Fibroblast of lung (primary cell): ENCODE measurements at regions not wholly inside any gene's neighbourhood (a gene's known extent, or its start where the extent isn't known, plus 50 kb on each side); places are given as distances from the start of the nearest gene placed in this dataset.

Source experiments
- EZH2 ChIP-seq: IDR thresholded peaks from 2 replicates; pipeline ENCODE4 v1.5.1; 2012; ENCODE audit warnings: low read length, control low read depth, mild to moderate bottlenecking; ENCODE audit errors: missing control alignments
- TF ChIP-seq, protein P1 (sequence below), 2 donors: IDR thresholded peaks in 1 of 2; conservative IDR thresholded peaks in 1 of 2; 1 replicate in 1 of 2; 2 replicates in 1 of 2; pipeline ENCODE4 v1.5.1; 2011 to 2012; ENCODE audit warnings: low read length in 2 of 2, control low read depth in 1 of 2, inconsistent platforms in 1 of 2, low read depth in 1 of 2, mild to moderate bottlenecking in 1 of 2

DNA sequence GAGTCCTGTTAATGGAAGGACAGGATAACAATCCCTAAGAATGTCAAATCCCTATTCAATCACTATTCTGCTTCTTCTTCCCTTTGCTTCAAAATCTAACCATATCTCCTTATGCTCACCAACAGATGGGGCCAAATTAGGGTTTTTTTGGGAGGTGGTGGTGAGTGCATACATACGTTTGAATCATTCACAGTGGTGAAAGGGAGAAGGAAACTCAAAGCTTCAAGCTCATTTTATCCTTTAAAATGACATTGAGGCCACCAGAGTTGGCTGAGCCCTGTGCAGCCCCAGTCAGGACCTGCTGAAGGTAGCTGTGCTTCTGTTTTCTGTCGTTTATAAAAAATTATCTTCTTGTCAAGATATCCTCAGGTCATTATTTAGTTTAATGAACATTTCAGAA is 607.5 kb upstream of the AGTR1 start:
- TF ChIP-seq, protein P1, sequence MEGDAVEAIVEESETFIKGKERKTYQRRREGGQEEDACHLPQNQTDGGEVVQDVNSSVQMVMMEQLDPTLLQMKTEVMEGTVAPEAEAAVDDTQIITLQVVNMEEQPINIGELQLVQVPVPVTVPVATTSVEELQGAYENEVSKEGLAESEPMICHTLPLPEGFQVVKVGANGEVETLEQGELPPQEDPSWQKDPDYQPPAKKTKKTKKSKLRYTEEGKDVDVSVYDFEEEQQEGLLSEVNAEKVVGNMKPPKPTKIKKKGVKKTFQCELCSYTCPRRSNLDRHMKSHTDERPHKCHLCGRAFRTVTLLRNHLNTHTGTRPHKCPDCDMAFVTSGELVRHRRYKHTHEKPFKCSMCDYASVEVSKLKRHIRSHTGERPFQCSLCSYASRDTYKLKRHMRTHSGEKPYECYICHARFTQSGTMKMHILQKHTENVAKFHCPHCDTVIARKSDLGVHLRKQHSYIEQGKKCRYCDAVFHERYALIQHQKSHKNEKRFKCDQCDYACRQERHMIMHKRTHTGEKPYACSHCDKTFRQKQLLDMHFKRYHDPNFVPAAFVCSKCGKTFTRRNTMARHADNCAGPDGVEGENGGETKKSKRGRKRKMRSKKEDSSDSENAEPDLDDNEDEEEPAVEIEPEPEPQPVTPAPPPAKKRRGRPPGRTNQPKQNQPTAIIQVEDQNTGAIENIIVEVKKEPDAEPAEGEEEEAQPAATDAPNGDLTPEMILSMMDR (conservative IDR thresholded peaks at IDR 0.05 in 1 of 2, IDR thresholded peaks at IDR 0.05 in 1 of 2; ENCODE audit: low read depth in 1 of 2, low read length in 2 of 2), result no peak
- TF ChIP-seq EZH2, result no peak
